Fibroblast of the aortic adventitia (primary cell): ENCODE measurements at regions not wholly inside any gene's neighbourhood (a gene's known extent, or its start where the extent isn't known, plus 50 kb on each side); places are given as distances from the start of the nearest gene placed in this dataset.

Source experiments
- DNase-seq: peaks from one replicate; pipeline ENCODE4 v3.0.0-alpha.2; 2010; ENCODE audit warnings: low read depth
- H3K4me3 ChIP-seq: 2 replicates; pipeline ENCODE4 v1.5.1; 2011; ENCODE audit warnings: low read depth, mild to moderate bottlenecking, control low read depth, low read length, moderate library complexity
- TF ChIP-seq, protein P1 (sequence below): IDR thresholded peaks from 2 replicates; pipeline ENCODE4 v1.5.1; 2011; ENCODE audit warnings: mild to moderate bottlenecking, low read length, control low read depth, inconsistent platforms; ENCODE audit not compliant: insufficient read depth

DNA sequence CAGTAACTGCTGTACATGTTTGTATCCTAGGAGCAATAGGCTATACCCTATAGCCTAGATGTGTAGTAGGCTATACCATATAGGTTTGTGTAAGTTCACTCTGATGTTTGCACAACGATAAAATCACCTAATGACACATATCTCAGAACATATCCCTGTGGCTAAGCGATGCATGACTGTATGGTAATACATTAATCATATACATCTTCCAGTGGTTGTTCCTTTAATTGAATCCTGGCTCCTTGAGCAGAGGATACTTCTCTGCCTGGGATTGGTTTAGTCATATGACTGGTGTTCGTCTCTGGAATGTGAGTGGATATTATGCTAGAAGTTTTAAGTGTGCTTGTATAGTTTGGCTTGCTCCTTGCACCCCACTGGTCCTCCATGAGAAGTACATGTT, 425.8 kb downstream of the MAN2A1 start:
- no peak overlapping the region for H3K4me3 ChIP-seq
- no peak for DNase-seq
- TF ChIP-seq, protein P1, sequence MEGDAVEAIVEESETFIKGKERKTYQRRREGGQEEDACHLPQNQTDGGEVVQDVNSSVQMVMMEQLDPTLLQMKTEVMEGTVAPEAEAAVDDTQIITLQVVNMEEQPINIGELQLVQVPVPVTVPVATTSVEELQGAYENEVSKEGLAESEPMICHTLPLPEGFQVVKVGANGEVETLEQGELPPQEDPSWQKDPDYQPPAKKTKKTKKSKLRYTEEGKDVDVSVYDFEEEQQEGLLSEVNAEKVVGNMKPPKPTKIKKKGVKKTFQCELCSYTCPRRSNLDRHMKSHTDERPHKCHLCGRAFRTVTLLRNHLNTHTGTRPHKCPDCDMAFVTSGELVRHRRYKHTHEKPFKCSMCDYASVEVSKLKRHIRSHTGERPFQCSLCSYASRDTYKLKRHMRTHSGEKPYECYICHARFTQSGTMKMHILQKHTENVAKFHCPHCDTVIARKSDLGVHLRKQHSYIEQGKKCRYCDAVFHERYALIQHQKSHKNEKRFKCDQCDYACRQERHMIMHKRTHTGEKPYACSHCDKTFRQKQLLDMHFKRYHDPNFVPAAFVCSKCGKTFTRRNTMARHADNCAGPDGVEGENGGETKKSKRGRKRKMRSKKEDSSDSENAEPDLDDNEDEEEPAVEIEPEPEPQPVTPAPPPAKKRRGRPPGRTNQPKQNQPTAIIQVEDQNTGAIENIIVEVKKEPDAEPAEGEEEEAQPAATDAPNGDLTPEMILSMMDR, result no peak

- no peak overlapping the region for H3K4me3 ChIP-seq
- DNase-seq, result no peak
- TF ChIP-seq, protein P1, result no peak
Observed at GRCh38 chr5:110116539-110116938, 426.8 kb downstream of the MAN2A1 start.

GRCh38 chr5:110134963-110135935, 445.5 kb downstream of the MAN2A1 start:
- TF ChIP-seq, protein P1, result no peak
- H3K4me3 ChIP-seq, result no peak overlapping the region
- no peak for DNase-seq

DNA sequence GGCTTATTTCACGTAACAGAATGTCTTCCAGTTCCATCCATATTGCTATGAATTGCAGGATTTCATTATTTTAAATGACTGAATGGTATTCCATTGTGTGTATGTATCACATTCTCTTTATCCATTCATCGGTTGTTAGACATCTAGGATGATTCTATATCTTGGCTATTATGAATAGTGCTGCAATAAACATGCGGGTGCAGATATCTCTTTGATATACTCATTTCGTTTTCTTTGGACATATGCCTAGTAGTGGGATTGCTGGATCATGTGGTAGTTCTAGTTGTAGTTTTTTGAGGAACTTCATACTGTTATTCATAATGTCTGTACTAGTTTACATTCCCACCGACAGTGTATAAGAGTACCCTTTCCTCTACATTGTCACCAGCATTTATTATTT, 460.5 kb downstream of the MAN2A1 start:
- TF ChIP-seq, protein P1, result no peak
- no peak overlapping the region for H3K4me3 ChIP-seq
- peak; percentile 2 for DNase-seq

DNA sequence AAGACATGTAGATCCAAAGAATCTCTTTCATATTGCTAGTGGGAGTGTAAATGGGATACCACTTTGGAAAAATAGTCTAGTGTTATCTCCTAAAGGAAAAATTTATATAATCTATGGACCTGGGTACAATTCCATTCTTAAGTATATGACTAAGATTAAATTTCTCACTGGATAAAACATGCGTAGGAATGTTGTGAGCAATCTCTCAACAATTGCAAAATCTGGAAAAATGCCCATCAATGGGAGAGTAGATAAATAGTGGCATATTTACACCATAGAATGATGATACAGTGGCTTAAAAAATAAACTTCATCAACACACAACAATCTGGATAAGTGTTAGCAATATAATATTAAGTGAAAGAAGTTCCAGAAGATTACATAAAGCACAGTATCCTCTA, 469.5 kb downstream of the MAN2A1 start:
- TF ChIP-seq, protein P1, result no peak
- peak; percentile 31 for DNase-seq
- no peak overlapping the region for H3K4me3 ChIP-seq

DNA sequence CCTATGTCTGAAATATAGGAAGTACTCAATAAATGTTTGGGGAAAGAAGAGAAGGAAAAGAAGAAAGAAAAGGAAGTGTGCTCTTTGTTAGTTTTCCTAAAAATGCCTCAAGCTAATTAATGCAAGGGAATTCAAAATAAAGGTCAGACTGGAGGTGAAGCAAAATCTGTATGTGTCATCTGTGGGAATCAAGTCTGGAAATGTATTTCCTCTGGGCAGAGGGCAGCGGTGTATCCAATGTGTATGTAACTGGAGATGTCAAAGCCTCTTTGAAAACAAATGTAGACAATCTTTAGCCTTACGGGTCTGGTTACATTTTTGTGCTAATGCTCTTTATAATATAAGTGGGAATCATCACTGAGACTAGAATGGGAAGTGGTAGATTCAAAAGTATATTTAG, 471.4 kb downstream of the MAN2A1 start:
- H3K4me3 ChIP-seq, result no peak overlapping the region
- no peak for DNase-seq
- TF ChIP-seq, protein P1, result no peak
